ENCODE measurements at regions not wholly inside any gene's neighbourhood (a gene's known extent, or its start where the extent isn't known, plus 50 kb on each side); places are given as distances from the start of the nearest gene placed in this dataset.

GRCh38 chr3:8147711-8148110 lies 353.9 kb upstream of the LMCD1 start:
- H3K27ac ChIP-seq (ENCODE audit: low read depth, low read length, poor library complexity, severe bottlenecking), result no peak overlapping the region
- no peaks in the 10 kb centered on the region for H3K9me2 ChIP-seq (ENCODE audit: low read depth, low read length)
- no peak overlapping the region for H3K9ac ChIP-seq (ENCODE audit: low read length)
- H3K27me3 ChIP-seq (ENCODE audit: insufficient read depth, low read length), result no peaks in the 10 kb centered on the region
- no peaks in the 10 kb centered on the region for H3K79me2 ChIP-seq (ENCODE audit: insufficient read depth, low read length)
- no peaks in the 10 kb centered on the region for H3K4me1 ChIP-seq (ENCODE audit: insufficient read depth, low read length, severe bottlenecking)
- H3K4me3 ChIP-seq (ENCODE audit: low read depth, low read length, poor library complexity, severe bottlenecking), result no peak overlapping the region
- H3K36me3 ChIP-seq (ENCODE audit: insufficient read depth, low read length), result no peaks in the 10 kb centered on the region
- no peaks in the 10 kb centered on the region for H3F3A ChIP-seq (ENCODE audit: insufficient read depth, low read length)
- H4K20me1 ChIP-seq (ENCODE audit: insufficient read depth, low read length), result no peaks in the 10 kb centered on the region
- TF ChIP-seq CTCF (IDR thresholded peaks at IDR 0.05; ENCODE audit: low read length) (no peak), EZH2 (IDR thresholded peaks at IDR 0.05; ENCODE audit: borderline replicate concordance, low read length) (no peak)
- no peak overlapping the region for H2AFZ ChIP-seq (ENCODE audit: low read length)
- H3K9me3 ChIP-seq (ENCODE audit: low read length), result no peaks in the 10 kb centered on the region
- no peak overlapping the region for H3K4me2 ChIP-seq (ENCODE audit: low read length)

- Histone ChIP-seq H3K27ac (ENCODE audit: low read depth, low read length, poor library complexity, severe bottlenecking) (no peak overlapping the region), H3K9me3 (ENCODE audit: low read length) (no peaks in the 10 kb centered on the region), H3K27me3 (ENCODE audit: insufficient read depth, low read length) (no peaks in the 10 kb centered on the region), H3F3A (ENCODE audit: insufficient read depth, low read length) (no peaks in the 10 kb centered on the region), H2AFZ (ENCODE audit: low read length) (no peak overlapping the region), H3K79me2 (ENCODE audit: insufficient read depth, low read length) (no peaks in the 10 kb centered on the region), H3K9ac (ENCODE audit: low read length) (no peak overlapping the region), H3K4me1 (ENCODE audit: insufficient read depth, low read length, severe bottlenecking) (no peaks in the 10 kb centered on the region), H3K4me3 (ENCODE audit: low read depth, low read length, poor library complexity, severe bottlenecking) (no peak overlapping the region), H4K20me1 (ENCODE audit: insufficient read depth, low read length) (no peaks in the 10 kb centered on the region), H3K4me2 (ENCODE audit: low read length) (no peak overlapping the region), H3K36me3 (ENCODE audit: insufficient read depth, low read length) (no peaks in the 10 kb centered on the region), H3K9me2 (ENCODE audit: low read depth, low read length) (no peaks in the 10 kb centered on the region)
- no peak for TF ChIP-seq CTCF (IDR thresholded peaks at IDR 0.05; ENCODE audit: low read length)
- no peak for TF ChIP-seq EZH2 (IDR thresholded peaks at IDR 0.05; ENCODE audit: borderline replicate concordance, low read length)
These were observed 348.7 kb upstream of the LMCD1 start for GRCh38 chr3:8152821-8153418.

GRCh38 chr3:8153800-8154199 lies 347.8 kb upstream of the LMCD1 start:
- Histone ChIP-seq H3K9me3 (ENCODE audit: low read length) (no peaks in the 10 kb centered on the region), H3K9me2 (ENCODE audit: low read depth, low read length) (no peaks in the 10 kb centered on the region), H3K79me2 (ENCODE audit: insufficient read depth, low read length) (no peaks in the 10 kb centered on the region), H3K27me3 (ENCODE audit: insufficient read depth, low read length) (no peaks in the 10 kb centered on the region), H3K4me2 (ENCODE audit: low read length) (no peak overlapping the region), H3K4me3 (ENCODE audit: low read depth, low read length, poor library complexity, severe bottlenecking) (no peak overlapping the region), H3K27ac (ENCODE audit: low read depth, low read length, poor library complexity, severe bottlenecking) (no peak overlapping the region), H4K20me1 (ENCODE audit: insufficient read depth, low read length) (no peaks in the 10 kb centered on the region), H3K9ac (ENCODE audit: low read length) (no peak overlapping the region), H2AFZ (ENCODE audit: low read length) (no peak overlapping the region), H3K4me1 (ENCODE audit: insufficient read depth, low read length, severe bottlenecking) (no peaks in the 10 kb centered on the region), H3F3A (ENCODE audit: insufficient read depth, low read length) (no peaks in the 10 kb centered on the region), H3K36me3 (ENCODE audit: insufficient read depth, low read length) (no peaks in the 10 kb centered on the region)
- TF ChIP-seq EZH2 (IDR thresholded peaks at IDR 0.05; ENCODE audit: borderline replicate concordance, low read length), result no peak
- no peak for TF ChIP-seq CTCF (IDR thresholded peaks at IDR 0.05; ENCODE audit: low read length)

All from OCI-LY1 (cell line).